H1 (cell line): ENCODE measurements at regions not wholly inside any gene's neighbourhood (a gene's known extent, or its start where the extent isn't known, plus 50 kb on each side); places are given as distances from the start of the nearest gene placed in this dataset.

Experiments used
- CHD2 ChIP-seq: IDR thresholded peaks from 2 replicates; pipeline ENCODE4 v1.6.1; 2012; ENCODE audit warnings: low read length, improper control_type of control experiment
- JUN ChIP-seq: IDR thresholded peaks from 2 replicates; pipeline ENCODE4 v1.6.1; 2011; ENCODE audit warnings: low read depth, mild to moderate bottlenecking, improper control_type of control experiment, low read length
- RAD21 ChIP-seq, 2 experiments: IDR thresholded peaks in 1 of 2; conservative IDR thresholded peaks in 1 of 2; 2 replicates each; pipeline ENCODE4 v1.6.1; 2011; ENCODE audit warnings: low read depth in 2 of 2, low read length in 2 of 2, improper control_type of control experiment in 1 of 2, inconsistent platforms in 1 of 2, mild to moderate bottlenecking in 1 of 2, moderate library complexity in 1 of 2
- TF ChIP-seq, protein P1 (sequence below): IDR thresholded peaks from 2 replicates; pipeline ENCODE4 v1.6.1; 2011; ENCODE audit warnings: low read length, improper control_type of control experiment

DNA sequence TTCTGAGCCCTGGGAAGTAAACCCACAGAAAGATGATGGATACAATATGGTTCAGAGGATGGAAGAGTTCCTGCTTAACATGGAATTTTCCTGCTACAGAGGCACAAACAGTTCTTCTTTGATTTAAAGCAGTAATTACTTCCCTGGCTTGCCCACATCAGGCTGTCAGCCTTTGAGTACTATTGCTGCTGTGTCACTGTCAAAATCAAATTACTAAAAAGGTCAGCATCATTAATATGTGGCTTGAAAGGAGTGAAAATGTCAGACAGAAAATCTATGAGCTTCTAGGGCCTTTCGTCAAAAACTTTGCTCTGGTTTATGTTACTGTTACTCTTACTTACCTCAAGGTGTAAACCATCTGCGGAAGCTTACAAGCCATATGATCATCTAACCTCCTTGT, 98.6 kb upstream of the DPT start (continued):
- TF ChIP-seq, protein P1, sequence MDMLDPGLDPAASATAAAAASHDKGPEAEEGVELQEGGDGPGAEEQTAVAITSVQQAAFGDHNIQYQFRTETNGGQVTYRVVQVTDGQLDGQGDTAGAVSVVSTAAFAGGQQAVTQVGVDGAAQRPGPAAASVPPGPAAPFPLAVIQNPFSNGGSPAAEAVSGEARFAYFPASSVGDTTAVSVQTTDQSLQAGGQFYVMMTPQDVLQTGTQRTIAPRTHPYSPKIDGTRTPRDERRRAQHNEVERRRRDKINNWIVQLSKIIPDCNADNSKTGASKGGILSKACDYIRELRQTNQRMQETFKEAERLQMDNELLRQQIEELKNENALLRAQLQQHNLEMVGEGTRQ, result no peak
- TF ChIP-seq RAD21 (IDR thresholded peaks at IDR 0.05 in 1 of 2, conservative IDR thresholded peaks at IDR 0.05 in 1 of 2; ENCODE audit: low read depth in 2 of 2, low read length in 2 of 2) (no peak), CHD2 (no peak), JUN (no peak)
